ENCODE measurements at regions not wholly inside any gene's neighbourhood (a gene's known extent, or its start where the extent isn't known, plus 50 kb on each side); places are given as distances from the start of the nearest gene placed in this dataset.

GRCh38 chr6:15872241-15873103 is 209.6 kb upstream of the DTNBP1 start:
- no peak for DNase-seq

GRCh38 chr6:15871276-15871675 is 208.4 kb upstream of the DTNBP1 start:
- no peak for DNase-seq

- DNase-seq, result no peak
Observed at GRCh38 chr6:15870333-15871043, 207.7 kb upstream of the DTNBP1 start.

- no peak for DNase-seq
Observed at GRCh38 chr6:15864708-15865062, 201.9 kb upstream of the DTNBP1 start.

- DNase-seq, result no peak
Observed at GRCh38 chr6:15864038-15864707, 201.3 kb upstream of the DTNBP1 start.

GRCh38 chr6:15862810-15863209 is 200.0 kb upstream of the DTNBP1 start:
- no peak for DNase-seq

GRCh38 chr6:15861486-15861885 is 198.7 kb upstream of the DTNBP1 start:
- DNase-seq, result no peak

- no peak for DNase-seq
Observed at GRCh38 chr6:15854826-15855710, 192.2 kb upstream of the DTNBP1 start.

GRCh38 chr6:15854378-15854777 is 191.6 kb upstream of the DTNBP1 start:
- DNase-seq, result no peak

- no peak for DNase-seq
Observed at GRCh38 chr6:15853259-15853658, 190.4 kb upstream of the DTNBP1 start.

- no peak for DNase-seq
Observed at GRCh38 chr6:15852289-15852688, 189.5 kb upstream of the DTNBP1 start.

- no peak for DNase-seq
Observed at GRCh38 chr6:15849395-15849794, 186.6 kb upstream of the DTNBP1 start.

GRCh38 chr6:15845492-15845891 is 182.7 kb upstream of the DTNBP1 start:
- DNase-seq, result no peak

GRCh38 chr6:15843764-15844163 is 180.9 kb upstream of the DTNBP1 start:
- no peak for DNase-seq

- no peak for DNase-seq
Observed at GRCh38 chr6:15843226-15843625, 180.4 kb upstream of the DTNBP1 start.

- no peak for DNase-seq
Observed at GRCh38 chr6:15842727-15843117, 179.9 kb upstream of the DTNBP1 start.

- no peak for DNase-seq
Observed at GRCh38 chr6:15841937-15842726, 179.3 kb upstream of the DTNBP1 start.

- no peak for DNase-seq
Observed at GRCh38 chr6:15839969-15840541, 177.2 kb upstream of the DTNBP1 start.

- DNase-seq, result no peak
Observed at GRCh38 chr6:15837205-15837604, 174.4 kb upstream of the DTNBP1 start.

GRCh38 chr6:15832841-15833240 is 170.0 kb upstream of the DTNBP1 start:
- no peak for DNase-seq

GRCh38 chr6:15829156-15829555 is 166.3 kb upstream of the DTNBP1 start:
- no peak for DNase-seq

All from CD4-positive, alpha-beta T cell treated with Interleukin-6 for 4 hours (primary cell).